IPS DF 4.7 (cell line): ENCODE measurements at regions not wholly inside any gene's neighbourhood (a gene's known extent, or its start where the extent isn't known, plus 50 kb on each side); places are given as distances from the start of the nearest gene placed in this dataset.

ENCODE experiments used
- DNase-seq: peaks from one replicate; pipeline ENCODE4 v3.0.0-alpha.2; 2013; ENCODE audit warnings: low spot score; ENCODE audit errors: extremely low read depth

DNA sequence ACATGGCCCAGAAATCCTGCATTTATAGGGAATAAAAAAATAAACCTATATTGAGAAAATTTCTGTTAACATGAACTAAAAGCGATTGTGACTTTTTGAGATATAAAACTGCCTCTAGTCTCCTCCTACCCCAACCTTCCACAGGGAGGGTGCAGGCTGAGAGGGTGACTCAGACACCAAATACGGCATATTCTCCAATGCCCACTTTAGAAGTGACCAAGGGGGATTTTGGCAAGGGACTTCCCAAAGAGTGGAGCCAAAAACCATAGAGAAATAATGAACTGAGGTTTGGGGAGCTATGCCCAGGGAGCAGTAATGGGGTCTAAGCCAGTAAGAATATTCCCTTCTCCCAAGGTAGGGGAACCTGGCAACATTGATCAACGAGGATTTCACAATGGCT lies 124.9 kb upstream of the ZC3H12C start:
- no peak for DNase-seq

DNA sequence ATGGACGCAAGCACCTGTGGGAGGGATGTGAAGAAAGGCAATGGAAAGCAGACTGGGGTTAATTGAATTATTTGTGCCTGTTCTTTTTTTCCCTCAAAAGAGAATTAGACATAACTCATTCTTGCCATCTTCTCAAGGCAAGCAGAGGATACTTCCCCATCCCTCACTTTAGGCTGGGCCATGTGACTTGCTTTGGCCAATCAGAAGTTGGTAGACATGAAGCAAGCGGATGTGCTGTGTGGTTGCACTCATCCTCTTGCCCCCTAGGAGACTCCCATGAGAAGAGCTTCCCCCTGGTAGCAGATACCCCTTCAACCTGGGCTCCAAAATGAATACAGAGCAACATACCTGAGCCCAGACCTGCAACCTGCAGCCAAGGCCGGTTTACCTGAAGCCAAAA lies 124.4 kb upstream of the ZC3H12C start:
- DNase-seq: no peak

DNA sequence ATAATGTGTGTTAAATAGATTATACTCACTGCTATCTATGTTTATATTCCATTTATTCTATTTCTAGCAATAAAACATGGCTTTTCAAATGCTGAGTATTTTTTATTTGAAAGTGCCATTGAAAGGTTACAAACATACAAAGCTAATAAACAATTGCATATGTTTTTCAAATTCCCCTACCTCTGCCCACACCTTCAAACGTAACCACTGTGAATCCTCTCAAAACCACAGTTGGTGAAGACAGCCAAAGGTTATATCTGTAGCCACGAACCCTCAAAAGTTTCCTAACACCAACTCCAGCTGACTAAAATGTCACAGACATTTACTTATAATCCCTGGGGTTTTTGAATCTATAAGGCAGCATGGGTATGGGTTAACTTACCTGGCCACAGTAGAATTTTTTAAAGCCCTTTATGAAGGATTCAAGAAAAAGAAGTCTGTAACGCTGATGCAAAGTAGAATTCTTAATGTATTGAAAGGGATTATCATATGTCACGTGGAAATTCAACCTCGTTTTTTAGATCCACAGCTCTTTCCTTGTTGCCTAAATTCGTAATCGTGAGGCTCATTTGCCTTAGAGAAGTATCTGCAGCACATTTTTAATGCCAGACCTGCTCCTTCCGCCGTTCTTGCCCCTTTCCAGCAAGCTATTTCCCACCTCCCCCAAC lies 122.5 kb upstream of the ZC3H12C start:
- DNase-seq: no peak

DNA sequence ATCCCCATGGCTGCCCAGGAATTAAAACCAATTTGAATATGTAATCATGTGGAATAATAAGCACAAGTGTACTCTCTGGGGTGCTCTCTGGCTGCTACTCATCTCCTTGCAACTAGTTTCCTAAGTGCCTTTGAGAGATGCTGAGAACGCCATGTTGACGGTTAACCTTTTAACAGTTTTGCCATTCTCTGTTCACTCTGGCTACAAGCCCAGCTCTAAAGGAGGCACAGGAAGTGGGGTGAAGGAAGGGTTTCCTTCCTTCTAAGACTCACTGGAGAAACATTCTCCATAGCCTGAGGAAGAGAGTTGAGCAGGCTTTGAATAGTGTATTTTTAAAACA lies 122.0 kb upstream of the ZC3H12C start:
- DNase-seq: no peak

DNA sequence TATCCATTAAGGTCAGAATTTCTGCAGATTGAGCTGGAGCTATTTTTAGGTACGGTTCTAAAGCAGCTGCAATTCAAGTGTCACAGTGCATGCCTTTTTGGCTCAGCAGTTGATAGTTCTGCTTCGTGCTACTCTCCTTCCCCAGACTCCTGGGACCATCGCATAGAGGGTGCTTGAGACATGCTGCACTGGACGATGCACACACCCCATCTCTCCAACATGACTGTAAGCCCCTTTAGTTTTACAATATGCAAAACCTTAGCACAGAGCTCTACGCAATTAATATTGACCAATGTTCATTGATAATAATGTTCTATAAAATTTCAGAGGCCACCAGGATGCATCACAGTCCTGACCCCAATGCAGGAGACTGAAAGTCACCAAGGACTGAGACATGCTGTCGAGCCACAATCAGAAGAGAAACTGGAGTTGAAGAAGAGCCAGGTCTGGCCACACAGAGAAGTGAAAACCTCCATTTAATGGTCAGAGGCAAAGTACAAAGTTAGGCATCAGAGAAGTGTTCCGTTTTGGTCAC lies 120.9 kb upstream of the ZC3H12C start:
- DNase-seq: no peak

DNA sequence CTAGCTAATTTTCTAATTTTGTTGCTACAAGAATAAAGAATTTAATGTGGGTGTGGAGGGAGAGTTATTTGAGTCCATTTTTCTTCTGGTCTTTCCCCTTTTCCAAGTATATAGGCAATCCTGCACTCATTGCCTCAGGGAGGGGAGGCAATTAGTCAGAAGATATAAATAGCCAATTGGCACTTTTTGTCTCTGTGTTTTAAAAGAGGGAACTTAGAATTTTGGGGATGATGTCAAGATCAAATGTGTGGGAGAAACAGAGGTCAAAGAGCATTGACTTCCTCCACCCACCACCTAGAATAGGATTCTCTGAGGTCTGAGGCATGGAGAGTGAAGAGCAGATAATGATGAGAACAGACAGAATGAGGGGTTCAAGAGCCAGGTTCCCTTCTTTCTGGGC lies 120.3 kb upstream of the ZC3H12C start:
- DNase-seq: no peak

DNA sequence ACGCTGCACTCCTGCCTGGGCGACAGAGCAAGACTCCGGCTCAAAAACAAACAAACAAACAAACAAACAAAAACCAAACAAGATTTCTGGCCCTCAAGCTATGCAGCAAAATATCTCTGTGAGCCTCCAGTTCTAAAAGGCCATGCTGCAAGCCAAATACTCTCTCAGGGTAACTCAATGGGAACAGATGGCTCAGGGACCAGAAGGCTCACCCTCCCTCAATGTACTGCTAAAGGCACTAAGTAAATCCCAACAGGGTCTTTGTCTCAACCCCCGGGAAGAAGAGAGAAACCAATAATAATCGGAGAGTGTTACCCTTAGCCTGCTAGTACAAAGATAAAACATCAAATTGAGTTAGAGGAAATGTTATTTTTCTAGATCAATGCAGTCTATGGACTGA lies 119.7 kb upstream of the ZC3H12C start:
- DNase-seq: no peak

DNA sequence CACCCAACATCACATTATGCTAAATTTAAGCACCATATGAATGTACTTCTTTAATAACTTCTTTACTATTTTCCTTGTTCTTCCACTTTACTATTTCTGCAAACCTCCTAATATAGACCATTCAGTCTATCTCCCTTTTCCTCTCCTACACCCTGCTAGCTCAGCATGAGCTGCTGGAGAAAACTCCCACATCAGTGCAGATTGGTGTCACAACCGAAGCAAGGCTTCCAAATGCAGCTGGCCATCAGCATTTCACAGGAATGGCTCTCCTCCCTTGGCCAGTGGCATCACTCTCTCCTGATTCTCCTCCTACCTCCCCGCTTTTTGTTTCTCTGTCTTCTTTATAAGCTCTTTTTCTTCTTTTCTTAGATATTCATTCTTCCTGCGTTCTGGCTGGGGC lies 118.7 kb upstream of the ZC3H12C start:
- DNase-seq: no peak

DNA sequence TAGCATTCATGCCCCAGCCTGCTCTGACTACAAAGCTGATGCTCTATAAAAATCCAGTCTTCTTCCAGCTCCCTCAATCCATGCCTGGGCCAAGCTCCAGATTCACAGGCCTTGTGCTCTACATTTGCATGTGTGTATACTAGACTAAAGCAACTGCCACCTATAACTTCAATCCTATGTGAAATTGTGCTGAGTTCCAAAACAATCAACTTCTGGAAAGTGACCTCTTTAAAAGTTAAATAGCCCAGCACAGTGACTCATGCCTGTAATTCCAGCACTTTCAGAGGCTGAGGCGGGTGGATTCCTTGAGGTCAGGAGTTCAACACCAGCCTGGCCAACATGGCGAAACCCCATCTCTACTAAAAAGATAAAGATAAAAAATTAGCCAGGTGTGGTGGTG lies 114.3 kb upstream of the ZC3H12C start:
- no peak for DNase-seq

DNA sequence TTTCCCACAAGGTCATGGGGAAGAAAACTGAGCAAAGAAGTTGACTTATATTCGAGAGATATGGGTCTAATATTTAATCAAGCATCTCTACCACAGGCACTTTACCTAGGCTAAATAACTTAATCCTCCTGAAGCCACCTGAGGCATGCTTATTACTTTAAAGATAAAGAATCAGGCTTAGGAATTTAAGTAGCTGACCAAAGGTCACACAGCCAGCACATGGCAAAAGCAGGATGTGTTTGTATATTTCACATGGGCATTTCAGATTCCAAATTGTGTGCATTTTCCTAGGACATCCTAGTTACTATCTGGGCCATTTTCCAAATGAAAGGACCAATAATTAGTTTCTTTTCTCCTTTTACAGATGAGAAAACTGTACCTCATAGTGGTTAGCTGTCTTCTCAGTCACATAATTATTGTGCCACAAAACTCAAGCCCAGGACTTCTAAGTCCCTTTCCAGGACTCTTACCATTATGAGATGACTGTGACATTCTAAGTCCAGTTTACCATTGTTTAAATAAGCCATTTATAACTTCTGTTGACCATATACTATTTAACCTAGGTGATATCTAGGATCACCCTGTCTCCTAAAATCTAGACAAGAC lies 112.1 kb upstream of the ZC3H12C start:
- no peak for DNase-seq

DNA sequence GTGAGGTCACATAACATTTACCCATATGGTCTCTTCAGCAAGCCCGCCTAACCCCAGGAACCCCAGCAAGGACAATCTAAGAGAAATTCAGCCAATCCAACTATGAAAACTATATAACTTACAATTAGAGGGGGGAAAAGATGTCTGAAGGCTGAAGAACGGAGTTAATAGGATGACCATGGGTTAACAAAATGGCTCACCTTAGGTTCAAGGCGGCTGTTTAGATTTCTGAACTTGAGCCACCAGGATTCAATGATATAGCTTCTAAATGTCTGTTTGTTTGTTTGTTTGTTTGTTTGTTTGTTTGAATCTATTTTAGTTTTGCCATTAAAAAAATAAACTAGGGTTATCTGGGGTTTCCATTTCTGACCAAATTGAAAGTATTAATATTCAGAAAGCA lies 109.8 kb upstream of the ZC3H12C start:
- DNase-seq: no peak

DNA sequence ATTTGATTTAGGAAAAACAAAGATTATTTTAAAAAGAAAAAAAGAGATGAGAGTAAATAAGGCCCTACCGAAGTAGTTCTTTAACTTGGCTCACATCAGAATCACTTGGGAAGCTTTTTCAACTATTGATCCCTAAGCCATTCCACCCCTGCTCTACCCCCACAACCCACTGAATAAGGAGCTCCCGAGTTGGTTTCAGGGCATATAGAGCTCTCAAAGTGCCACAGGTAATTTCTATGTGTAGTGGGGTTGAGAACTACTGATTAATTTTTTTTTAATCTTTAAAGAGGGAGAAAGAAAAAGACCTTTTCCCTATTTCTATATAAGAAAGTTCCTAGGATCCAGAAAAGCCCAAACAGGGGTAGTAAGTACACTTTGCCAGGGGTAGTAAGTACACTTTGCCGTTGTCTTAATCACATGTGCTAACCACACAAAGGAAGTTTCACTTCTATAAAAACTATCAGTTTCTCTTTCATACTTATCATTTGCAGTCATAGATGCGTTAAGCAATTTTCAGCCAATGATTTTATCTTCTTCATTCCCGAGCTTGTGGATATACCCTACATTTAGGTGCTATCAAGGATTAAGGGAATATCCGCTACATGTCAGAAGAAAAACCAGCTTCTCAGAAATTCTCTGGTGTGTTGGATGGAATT lies 108.4 kb upstream of the ZC3H12C start:
- DNase-seq: no peak

DNA sequence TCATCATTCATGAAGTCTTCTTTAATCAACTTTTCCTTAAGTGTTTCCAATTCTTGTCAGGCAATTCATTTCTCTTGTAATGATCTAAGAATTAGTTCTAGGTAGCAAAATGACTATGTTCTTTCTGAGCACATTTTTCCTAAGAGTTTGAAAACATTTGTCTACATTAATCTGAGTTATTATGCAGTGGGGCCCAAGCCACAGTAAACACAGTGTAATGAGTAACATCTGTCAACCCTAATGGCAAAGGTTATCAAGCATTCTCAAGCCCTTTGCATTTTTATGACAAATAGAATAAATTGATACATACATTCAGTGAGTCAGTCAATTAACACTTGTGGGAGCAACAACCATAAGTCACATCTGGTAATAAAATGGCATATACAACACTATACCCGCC lies 106.7 kb upstream of the ZC3H12C start:
- no peak for DNase-seq

DNA sequence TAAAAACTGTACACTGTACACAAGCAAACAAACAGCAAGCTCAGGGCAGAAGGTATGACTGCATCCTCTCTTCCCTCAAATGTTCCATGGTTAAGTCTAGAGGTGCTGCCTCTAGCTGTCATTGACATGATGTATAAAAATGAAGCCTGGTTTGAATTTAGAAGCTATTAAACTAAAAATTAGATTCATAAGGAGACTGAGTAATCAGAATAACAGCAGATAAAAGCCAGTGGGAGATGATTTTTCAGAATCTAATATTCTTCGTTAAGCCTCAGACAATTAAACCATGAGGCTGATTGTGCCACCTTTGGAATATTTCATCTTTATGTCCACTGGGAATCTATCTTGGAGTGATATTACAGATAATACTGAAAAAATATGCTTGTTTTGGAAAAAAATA lies 101.4 kb upstream of the ZC3H12C start:
- DNase-seq: no peak

DNA sequence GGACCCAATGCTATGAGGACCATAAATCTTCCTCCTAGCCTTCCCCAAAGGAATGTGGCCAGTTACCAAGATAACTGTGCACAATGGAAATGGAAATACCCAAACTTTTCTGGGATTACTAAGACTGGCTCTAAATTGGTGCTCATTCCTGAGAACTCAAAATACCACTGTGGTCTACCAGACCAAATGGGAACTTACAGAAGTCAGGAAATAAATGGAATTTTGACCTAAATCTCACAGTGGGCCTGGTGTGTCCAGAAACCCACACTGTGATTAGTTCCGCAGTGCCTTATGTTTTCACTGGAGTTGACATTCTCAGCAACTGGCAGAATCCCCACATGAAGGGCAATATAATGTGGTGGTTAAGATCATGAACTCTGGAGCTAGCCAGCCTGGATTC lies 99.4 kb upstream of the ZC3H12C start:
- no peak for DNase-seq

DNA sequence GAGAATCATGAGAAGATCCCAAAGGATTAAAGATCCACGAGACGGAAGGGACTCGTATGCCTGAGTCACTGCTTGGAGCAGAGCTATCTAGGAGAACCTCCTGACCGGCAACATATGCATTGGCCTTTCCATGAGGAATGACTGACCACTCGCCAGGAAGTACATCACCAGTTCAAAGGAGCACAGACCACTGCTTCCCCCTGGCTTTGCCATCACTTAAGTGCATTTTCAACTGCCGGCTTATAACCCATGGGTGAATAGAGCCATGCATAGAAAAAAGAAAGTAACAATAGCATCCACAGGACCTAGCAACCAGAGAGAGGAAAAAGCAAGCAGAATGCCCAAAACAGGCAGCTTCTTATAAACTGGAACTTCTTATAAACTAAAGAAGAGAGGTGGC lies 98.3 kb upstream of the ZC3H12C start:
- DNase-seq: no peak

DNA sequence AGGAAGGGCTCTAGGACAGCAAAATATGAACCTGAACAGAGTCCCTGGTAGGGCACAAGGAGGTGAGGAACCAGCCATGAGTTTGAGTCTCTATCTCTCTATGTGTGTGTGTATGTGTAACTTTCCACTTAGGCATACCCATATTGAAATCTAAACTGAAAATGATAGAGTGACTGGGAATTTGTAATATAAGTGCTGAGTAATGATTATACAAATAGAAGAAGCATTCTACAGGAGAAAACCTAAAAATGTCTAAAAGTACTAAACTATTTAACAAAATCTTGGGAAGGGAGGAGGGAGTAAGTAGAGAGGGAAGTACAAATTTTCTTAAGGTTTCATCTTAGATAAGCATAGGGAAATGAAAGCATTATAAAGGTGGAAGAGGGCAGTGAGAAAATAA lies 97.1 kb upstream of the ZC3H12C start:
- no peak for DNase-seq

DNA sequence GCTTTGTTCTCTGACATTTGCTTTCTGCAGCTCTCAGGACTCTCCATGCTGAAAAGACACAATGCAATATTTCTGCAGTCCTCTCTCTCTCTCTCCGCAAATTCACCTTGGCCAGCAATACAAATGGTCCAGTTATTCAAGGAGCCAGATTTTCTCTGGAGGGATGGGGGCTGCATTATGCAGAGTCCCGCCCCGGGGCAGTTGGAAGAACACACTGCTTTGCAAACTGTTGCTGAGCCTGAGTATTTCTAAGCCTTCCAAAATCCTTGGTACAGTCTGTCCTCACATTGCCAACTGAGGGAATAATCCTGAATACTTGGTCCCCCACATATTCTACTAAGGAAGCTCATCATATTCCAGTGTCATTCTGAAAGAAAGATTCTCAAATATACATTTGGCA lies 94.3 kb upstream of the ZC3H12C start:
- no peak for DNase-seq

DNA sequence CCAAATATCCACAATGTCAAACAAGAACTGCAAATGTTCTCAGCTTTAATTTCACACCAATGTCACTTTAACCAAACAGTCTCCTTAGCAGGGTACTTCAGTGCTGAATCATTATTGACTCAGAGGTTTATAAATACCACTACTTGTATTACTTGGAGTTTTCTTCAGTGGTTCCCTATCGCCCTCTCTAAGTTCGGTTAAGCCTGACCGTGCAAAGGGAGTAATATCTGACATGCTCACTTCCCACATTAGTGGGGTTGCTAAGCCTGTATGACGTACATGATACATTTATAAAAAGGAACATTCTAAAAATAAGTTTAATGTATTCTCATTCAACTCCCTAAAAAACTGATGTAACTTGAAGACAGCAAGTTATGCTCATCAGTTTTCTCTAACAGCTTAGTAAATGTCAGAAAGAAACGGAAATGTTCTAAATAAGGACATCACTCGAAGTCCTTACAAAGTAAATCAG lies 93.1 kb upstream of the ZC3H12C start:
- DNase-seq: no peak

DNA sequence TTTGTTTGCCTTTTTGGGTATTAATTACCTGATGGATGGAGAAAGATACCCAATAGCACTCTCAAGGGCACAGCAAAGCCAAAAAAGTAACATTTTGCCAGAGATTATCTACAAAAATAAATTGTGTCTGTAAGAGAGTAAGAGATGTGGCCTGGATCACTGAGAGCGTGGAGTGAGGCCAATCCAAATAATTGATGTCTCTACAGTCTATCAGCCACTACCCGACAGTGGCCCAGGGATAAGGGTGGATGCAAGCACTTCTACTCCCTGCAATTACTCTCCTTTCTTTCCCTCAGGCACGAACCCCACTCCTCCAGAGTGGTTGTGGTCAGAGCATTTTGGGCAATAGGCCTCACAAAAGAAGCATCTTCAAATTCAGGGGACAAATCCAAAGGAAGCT lies 92.3 kb upstream of the ZC3H12C start:
- DNase-seq: no peak

DNA sequence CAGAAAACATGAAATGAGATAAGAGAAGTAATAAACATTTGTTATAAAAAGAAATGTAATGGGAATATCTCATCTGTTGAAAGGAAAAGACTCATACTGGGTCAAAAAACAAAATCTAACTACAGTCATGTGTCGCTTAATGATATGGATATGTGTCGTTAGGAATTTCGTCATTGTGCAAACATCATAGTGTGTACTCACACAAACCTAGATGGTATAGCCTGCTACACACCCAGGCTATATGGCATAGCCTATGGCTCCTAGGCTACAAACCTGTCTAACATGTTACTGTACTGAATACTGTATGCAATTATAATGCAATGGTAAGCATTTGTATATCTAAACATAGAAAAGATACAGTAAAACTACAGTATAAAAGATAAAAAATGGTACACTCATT lies 89.8 kb upstream of the ZC3H12C start:
- DNase-seq: no peak

DNA sequence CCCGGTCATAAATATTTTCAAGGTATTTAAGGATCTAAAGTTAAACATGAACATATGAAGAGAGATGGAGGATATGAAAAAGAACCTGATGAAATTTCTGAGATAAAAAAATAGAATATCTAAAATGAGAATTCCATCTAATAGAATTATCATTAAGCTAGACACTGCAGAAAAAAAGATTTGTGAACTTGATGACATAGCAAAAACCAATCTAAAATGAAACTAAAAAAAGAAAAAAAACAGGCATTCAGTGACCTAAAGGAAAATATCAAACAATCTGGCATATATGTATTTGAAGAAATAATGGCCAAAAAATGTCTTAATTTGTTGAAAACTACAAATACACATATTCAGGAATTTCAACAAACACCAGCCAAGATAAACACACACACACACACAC lies 81.6 kb upstream of the ZC3H12C start:
- DNase-seq: no peak

DNA sequence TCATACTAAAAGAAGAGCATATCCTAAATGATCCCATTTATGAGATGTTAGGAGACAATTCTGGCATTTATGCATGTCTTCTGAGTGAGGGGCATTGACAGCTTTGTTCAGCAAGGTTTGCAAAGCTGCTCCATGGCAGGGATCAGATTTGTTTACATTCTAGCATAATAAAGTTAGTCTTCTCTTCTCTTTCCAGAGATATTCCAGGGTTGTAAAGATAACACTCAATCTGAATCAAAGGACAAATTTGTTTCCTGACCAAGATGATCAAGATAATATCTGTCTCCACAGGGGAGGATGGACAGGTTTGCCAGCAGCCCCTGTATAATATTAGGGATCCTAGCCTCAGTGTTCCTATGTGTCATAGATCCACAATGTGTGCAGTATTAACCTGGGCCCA lies 77.5 kb upstream of the ZC3H12C start:
- no peak for DNase-seq
